HS-5 (cell line): ENCODE measurements at regions not wholly inside any gene's neighbourhood (a gene's known extent, or its start where the extent isn't known, plus 50 kb on each side); places are given as distances from the start of the nearest gene placed in this dataset.
"Not testable (repeated sequence)": the region's sequence is repeated elsewhere in the genome, so short reads cannot be mapped to it uniquely, and the experiment has no call there.

Experiments used
- DNase-seq: peaks from one replicate; pipeline ENCODE4 v3.0.0-alpha.2; 2012; ENCODE audit warnings: low read depth

- no peak for DNase-seq
Measured at GRCh38 chr7:17396692-17397091, 98.2 kb downstream of the AHR start.

- DNase-seq: no peak
Measured at GRCh38 chr7:17401791-17402627, 103.6 kb downstream of the AHR start.

- no peak for DNase-seq
Measured at GRCh38 chr7:17402628-17403278, 104.3 kb downstream of the AHR start.

GRCh38 chr7:17404006-17404405 lies 105.6 kb downstream of the AHR start:
- no peak for DNase-seq

- peak; percentile 94 for DNase-seq
Measured at GRCh38 chr7:17405786-17406185, 107.3 kb downstream of the AHR start.

- DNase-seq: no peak
Measured at GRCh38 chr7:17406738-17407137, 108.3 kb downstream of the AHR start.

- no peak for DNase-seq
Measured at GRCh38 chr7:17407229-17407628, 108.8 kb downstream of the AHR start.

- DNase-seq: peak; percentile 90
Measured at GRCh38 chr7:17408245-17408903, 109.9 kb downstream of the AHR start.

- DNase-seq: no peak
Measured at GRCh38 chr7:17408904-17409290, 110.4 kb downstream of the AHR start.

- no peak for DNase-seq
Measured at GRCh38 chr7:17411922-17412321, 113.5 kb downstream of the AHR start.

- DNase-seq: no peak
Measured at GRCh38 chr7:17412883-17413282, 114.4 kb downstream of the AHR start.

- DNase-seq: no peak
Measured at GRCh38 chr7:17415955-17416354, 117.5 kb downstream of the AHR start.

- DNase-seq: not testable (repeated sequence)
Measured at GRCh38 chr7:17420308-17421015, 122.0 kb downstream of the AHR start.

GRCh38 chr7:17421941-17422340 lies 123.5 kb downstream of the AHR start:
- no peak for DNase-seq

GRCh38 chr7:17422966-17423365 lies 124.5 kb downstream of the AHR start:
- no peak for DNase-seq

- no peak for DNase-seq
Measured at GRCh38 chr7:17427924-17428323, 129.5 kb downstream of the AHR start.

GRCh38 chr7:17429579-17429978 lies 131.1 kb downstream of the AHR start:
- no peak for DNase-seq

- DNase-seq: no peak
Measured at GRCh38 chr7:17432793-17433192, 134.3 kb downstream of the AHR start.

GRCh38 chr7:17434191-17434590 lies 135.7 kb downstream of the AHR start:
- DNase-seq: no peak

- DNase-seq: no peak
Measured at GRCh38 chr7:17434841-17435692, 136.6 kb downstream of the AHR start.

GRCh38 chr7:17436126-17436525 lies 137.7 kb downstream of the AHR start:
- no peak for DNase-seq

GRCh38 chr7:17437586-17437985 lies 139.1 kb downstream of the AHR start:
- no peak for DNase-seq
